ENCODE measurements at regions not wholly inside any gene's neighbourhood (a gene's known extent, or its start where the extent isn't known, plus 50 kb on each side); places are given as distances from the start of the nearest gene placed in this dataset.

GRCh38 chr2:145729481-145729880 lies 1209.6 kb upstream of the ZEB2 start:
- ATAC-seq (no peak), DNase-seq (ENCODE audit: low read depth, low spot score) (no peak)
- Histone ChIP-seq H3K4me3 (ENCODE audit: low read depth in 2 of 2, low read length in 2 of 2) (no peak overlapping the region), H3K27ac (ENCODE audit: low read length) (no peak overlapping the region), H3K36me3 (ENCODE audit: control insufficient read depth, insufficient read depth, low read length) (no peaks in the 10 kb centered on the region), H3K27me3 (ENCODE audit: control insufficient read depth, insufficient read depth, low read length) (no peaks in the 10 kb centered on the region), H3K9me3 (ENCODE audit: control insufficient read depth, insufficient read depth, low read depth, low read length) (no peaks in the 10 kb centered on the region), H3K4me1 (ENCODE audit: control insufficient read depth, insufficient read depth, low read length) (no peaks in the 10 kb centered on the region)
- BruUV-seq (replicated peaks), result no TSS peak
- in situ Hi-C loops (cut with HindIII; ENCODE audit: low pct_unique_long_range_greater_than_20kb, low sequenced_read_pairs), result no loop called here
- ChIA-PET CTCF (no interaction called here), POLR2A (no interaction called here)
- TF ChIP-seq TCF7L2 (IDR thresholded peaks at IDR 0.05; ENCODE audit: low read depth, low read length) (no peak), SIN3A (IDR thresholded peaks at IDR 0.05; ENCODE audit: borderline replicate concordance, insufficient read depth, low read depth, low read length) (no peak), POLR2AphosphoS5 (IDR thresholded peaks at IDR 0.05; ENCODE audit: low read depth, low read length) (no peak), CTCF (IDR thresholded peaks at IDR 0.05) (no peak), REST (IDR thresholded peaks at IDR 0.05; ENCODE audit: insufficient read depth in 1 of 2, low read depth in 2 of 2, low read length in 1 of 2) (no peak)
- intact Hi-C loops (cut with micrococcal nuclease; ENCODE audit: unreplicated experiment), result no loop called here

GRCh38 chr2:145728511-145728910 lies 1208.6 kb upstream of the ZEB2 start:
- BruUV-seq (replicated peaks), result no TSS peak
- Histone ChIP-seq H3K27ac (ENCODE audit: low read length) (no peak overlapping the region), H3K4me3 (ENCODE audit: low read depth in 2 of 2, low read length in 2 of 2) (no peak overlapping the region), H3K4me1 (ENCODE audit: control insufficient read depth, insufficient read depth, low read length) (no peaks in the 10 kb centered on the region), H3K27me3 (ENCODE audit: control insufficient read depth, insufficient read depth, low read length) (no peaks in the 10 kb centered on the region), H3K9me3 (ENCODE audit: control insufficient read depth, insufficient read depth, low read depth, low read length) (no peaks in the 10 kb centered on the region), H3K36me3 (ENCODE audit: control insufficient read depth, insufficient read depth, low read length) (no peaks in the 10 kb centered on the region)
- no peak for ATAC-seq
- no peak for TF ChIP-seq POLR2AphosphoS5 (IDR thresholded peaks at IDR 0.05; ENCODE audit: low read depth, low read length)
- no peak for TF ChIP-seq TCF7L2 (IDR thresholded peaks at IDR 0.05; ENCODE audit: low read depth, low read length)
- no peak for DNase-seq (ENCODE audit: low read depth, low spot score)
- intact Hi-C loops (cut with micrococcal nuclease; ENCODE audit: unreplicated experiment) (no loop called here), in situ Hi-C loops (cut with HindIII; ENCODE audit: low pct_unique_long_range_greater_than_20kb, low sequenced_read_pairs) (no loop called here)
- POLR2A ChIA-PET, result no interaction called here
- CTCF ChIA-PET, result no interaction called here

- no peak overlapping the region for H3K4me3 ChIP-seq (ENCODE audit: low read depth in 2 of 2, low read length in 2 of 2)
- no peaks in the 10 kb centered on the region for H3K27me3 ChIP-seq (ENCODE audit: control insufficient read depth, insufficient read depth, low read length)
- ATAC-seq, result no peak
- intact Hi-C loops (cut with micrococcal nuclease; ENCODE audit: unreplicated experiment), result no loop called here
- ChIA-PET CTCF (no interaction called here), POLR2A (no interaction called here)
- no TSS peak for BruUV-seq (replicated peaks)
- in situ Hi-C loops (cut with HindIII; ENCODE audit: low pct_unique_long_range_greater_than_20kb, low sequenced_read_pairs), result no loop called here
- no peak for TF ChIP-seq SIN3A (IDR thresholded peaks at IDR 0.05; ENCODE audit: borderline replicate concordance, insufficient read depth, low read depth, low read length)
- TF ChIP-seq CTCF (IDR thresholded peaks at IDR 0.05), result no peak
- TF ChIP-seq POLR2AphosphoS5 (IDR thresholded peaks at IDR 0.05; ENCODE audit: low read depth, low read length), result no peak
- no peak for TF ChIP-seq TCF7L2 (IDR thresholded peaks at IDR 0.05; ENCODE audit: low read depth, low read length)
- no peaks in the 10 kb centered on the region for H3K9me3 ChIP-seq (ENCODE audit: control insufficient read depth, insufficient read depth, low read depth, low read length)
- H3K36me3 ChIP-seq (ENCODE audit: control insufficient read depth, insufficient read depth, low read length), result no peaks in the 10 kb centered on the region
- no peak overlapping the region for H3K27ac ChIP-seq (ENCODE audit: low read length)
- H3K4me1 ChIP-seq (ENCODE audit: control insufficient read depth, insufficient read depth, low read length), result no peaks in the 10 kb centered on the region
- no peak for DNase-seq (ENCODE audit: low read depth, low spot score)
Observed at GRCh38 chr2:145725876-145726275, 1206.0 kb upstream of the ZEB2 start.
